ENCODE measurements at regions not wholly inside any gene's neighbourhood (a gene's known extent, or its start where the extent isn't known, plus 50 kb on each side); places are given as distances from the start of the nearest gene placed in this dataset.
"Not testable (repeated sequence)": the region's sequence is repeated elsewhere in the genome, so short reads cannot be mapped to it uniquely, and the experiment has no call there.

DNA sequence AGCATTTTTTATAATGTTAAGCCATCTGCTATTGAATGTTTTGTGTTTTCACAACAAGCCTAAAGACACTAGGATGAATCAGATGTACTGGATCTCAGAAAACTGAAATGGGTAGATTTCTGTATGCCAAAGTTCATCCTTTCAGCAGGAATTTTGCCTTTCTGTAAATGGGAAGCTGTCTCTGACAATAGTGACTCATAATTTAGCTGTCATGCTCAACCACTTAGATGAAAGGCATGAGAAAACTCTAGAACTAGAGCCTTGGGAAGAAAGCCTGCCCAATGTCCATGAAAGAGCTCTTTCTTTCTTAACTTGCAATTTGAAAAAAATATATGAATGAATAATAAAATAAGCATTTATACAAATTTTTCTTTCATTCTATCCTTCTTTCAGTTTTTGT, 616.0 kb upstream of the EDIL3 start:
- Mint-ChIP-seq H3K27me3 (no peaks in the 10 kb centered on the region), H3K9me3 (ENCODE audit: low read depth) (peaks cover 14% of the 10 kb centered on the region), H3K36me3 (ENCODE audit: insufficient read depth) (no peaks in the 10 kb centered on the region), H3K4me3 (ENCODE audit: low read depth) (no peak overlapping the region), H3K4me1 (ENCODE audit: low read depth) (no peaks in the 10 kb centered on the region), H3K27ac (no peak overlapping the region)
- no peak for DNase-seq (ENCODE audit: low spot score, unreplicated experiment)
- TF ChIP-seq, protein P1, sequence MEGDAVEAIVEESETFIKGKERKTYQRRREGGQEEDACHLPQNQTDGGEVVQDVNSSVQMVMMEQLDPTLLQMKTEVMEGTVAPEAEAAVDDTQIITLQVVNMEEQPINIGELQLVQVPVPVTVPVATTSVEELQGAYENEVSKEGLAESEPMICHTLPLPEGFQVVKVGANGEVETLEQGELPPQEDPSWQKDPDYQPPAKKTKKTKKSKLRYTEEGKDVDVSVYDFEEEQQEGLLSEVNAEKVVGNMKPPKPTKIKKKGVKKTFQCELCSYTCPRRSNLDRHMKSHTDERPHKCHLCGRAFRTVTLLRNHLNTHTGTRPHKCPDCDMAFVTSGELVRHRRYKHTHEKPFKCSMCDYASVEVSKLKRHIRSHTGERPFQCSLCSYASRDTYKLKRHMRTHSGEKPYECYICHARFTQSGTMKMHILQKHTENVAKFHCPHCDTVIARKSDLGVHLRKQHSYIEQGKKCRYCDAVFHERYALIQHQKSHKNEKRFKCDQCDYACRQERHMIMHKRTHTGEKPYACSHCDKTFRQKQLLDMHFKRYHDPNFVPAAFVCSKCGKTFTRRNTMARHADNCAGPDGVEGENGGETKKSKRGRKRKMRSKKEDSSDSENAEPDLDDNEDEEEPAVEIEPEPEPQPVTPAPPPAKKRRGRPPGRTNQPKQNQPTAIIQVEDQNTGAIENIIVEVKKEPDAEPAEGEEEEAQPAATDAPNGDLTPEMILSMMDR (IDR thresholded peaks at IDR 0.05; ENCODE audit: unreplicated experiment) = no peak

GRCh38 chr5:85002026-85002425, 617.3 kb upstream of the EDIL3 start:
- not testable (repeated sequence) for H3K36me3 Mint-ChIP-seq (ENCODE audit: insufficient read depth); H3K27me3 Mint-ChIP-seq; DNase-seq (ENCODE audit: low spot score, unreplicated experiment); H3K27ac Mint-ChIP-seq; H3K4me1 Mint-ChIP-seq (ENCODE audit: low read depth); H3K4me3 Mint-ChIP-seq (ENCODE audit: low read depth)
- H3K9me3 Mint-ChIP-seq (ENCODE audit: low read depth) = peaks cover 18% of the 10 kb centered on the region

- no peak for DNase-seq (ENCODE audit: low spot score, unreplicated experiment)
- peaks cover 4% of the 10 kb centered on the region for H3K9me3 Mint-ChIP-seq (ENCODE audit: low read depth)
These were observed 625.4 kb upstream of the EDIL3 start for GRCh38 chr5:85010014-85010562.

GRCh38 chr5:85017261-85017660, 632.6 kb upstream of the EDIL3 start:
- Mint-ChIP-seq H3K4me1 (ENCODE audit: low read depth) (no peaks in the 10 kb centered on the region), H3K36me3 (ENCODE audit: insufficient read depth) (no peaks in the 10 kb centered on the region), H3K4me3 (ENCODE audit: low read depth) (no peak overlapping the region), H3K27me3 (no peaks in the 10 kb centered on the region), H3K9me3 (ENCODE audit: low read depth) (no peaks in the 10 kb centered on the region), H3K27ac (no peak overlapping the region)
- TF ChIP-seq, protein P1 (IDR thresholded peaks at IDR 0.05; ENCODE audit: unreplicated experiment) = no peak
- DNase-seq (ENCODE audit: low spot score, unreplicated experiment) = no peak

More at GRCh38 chr5:85010014-85010562, 625.4 kb upstream of the EDIL3 start:
- H3K4me1 Mint-ChIP-seq (ENCODE audit: low read depth) = no peaks in the 10 kb centered on the region
- H3K27ac Mint-ChIP-seq = no peak overlapping the region
- H3K4me3 Mint-ChIP-seq (ENCODE audit: low read depth) = no peak overlapping the region
- TF ChIP-seq, protein P1 (IDR thresholded peaks at IDR 0.05; ENCODE audit: unreplicated experiment) = no peak
- no peaks in the 10 kb centered on the region for H3K36me3 Mint-ChIP-seq (ENCODE audit: insufficient read depth)
- H3K27me3 Mint-ChIP-seq = no peaks in the 10 kb centered on the region

- Mint-ChIP-seq H3K9me3 (ENCODE audit: low read depth) (peaks cover 4% of the 10 kb centered on the region), H3K4me3 (ENCODE audit: low read depth) (no peak overlapping the region), H3K36me3 (ENCODE audit: insufficient read depth) (no peaks in the 10 kb centered on the region), H3K27me3 (no peaks in the 10 kb centered on the region), H3K27ac (no peak overlapping the region), H3K4me1 (ENCODE audit: low read depth) (no peaks in the 10 kb centered on the region)
- DNase-seq (ENCODE audit: low spot score, unreplicated experiment) = no peak
- TF ChIP-seq, protein P1 (IDR thresholded peaks at IDR 0.05; ENCODE audit: unreplicated experiment) = no peak
These were observed 645.8 kb upstream of the EDIL3 start for GRCh38 chr5:85030316-85031084.

DNA sequence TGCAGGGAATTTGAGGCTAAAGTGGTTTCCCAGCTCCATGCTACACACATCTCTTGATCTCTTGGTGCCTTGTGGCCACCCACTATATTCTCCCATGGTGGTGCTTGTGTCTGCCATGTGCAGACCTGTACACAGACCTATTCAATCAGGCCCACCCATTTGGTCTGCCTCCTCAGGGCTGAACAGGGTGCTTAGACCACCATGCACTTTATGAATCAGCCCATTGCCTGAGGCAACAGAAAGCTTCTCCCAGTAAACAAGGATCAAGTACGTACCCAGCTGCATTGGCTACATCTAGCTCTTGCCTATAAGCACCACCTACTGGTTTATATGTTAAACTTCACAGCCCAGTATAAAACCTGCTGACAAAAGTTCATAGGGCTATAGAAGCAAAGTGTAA, 664.3 kb upstream of the EDIL3 start:
- DNase-seq (ENCODE audit: low spot score, unreplicated experiment) = no peak
- Mint-ChIP-seq H3K9me3 (ENCODE audit: low read depth) (peaks cover 5% of the 10 kb centered on the region), H3K27me3 (peaks cover 5% of the 10 kb centered on the region), H3K27ac (no peak overlapping the region), H3K4me1 (ENCODE audit: low read depth) (no peaks in the 10 kb centered on the region), H3K36me3 (ENCODE audit: insufficient read depth) (no peaks in the 10 kb centered on the region), H3K4me3 (ENCODE audit: low read depth) (no peak overlapping the region)
- TF ChIP-seq, protein P1 (IDR thresholded peaks at IDR 0.05; ENCODE audit: unreplicated experiment) = peak; percentile 63

Data from progenitor cell of endocrine pancreas (in vitro differentiated cells).